HL-60 (cell line): ENCODE measurements at regions not wholly inside any gene's neighbourhood (a gene's known extent, or its start where the extent isn't known, plus 50 kb on each side); places are given as distances from the start of the nearest gene placed in this dataset.

Experiments
- DNase-seq, 2 experiments: peaks; one replicate each; pipeline ENCODE4 v3.0.0-alpha.2; 2010 to 2020; ENCODE audit warnings: low read depth in 1 of 2, low spot score in 1 of 2
- H3K27ac ChIP-seq: fragments of 250-450 bp; sonication (Bioruptor Pico); replicated peaks from 2 replicates; pipeline ENCODE4 v1.5.1; 2020; ENCODE audit warnings: mild to moderate bottlenecking, moderate library complexity
- H3K27me3 ChIP-seq: fragments of 250-450 bp; sonication (Bioruptor Pico); 2 replicates; pipeline ENCODE4 v1.5.1; 2021; ENCODE audit warnings: mild to moderate bottlenecking, moderate library complexity; ENCODE audit not compliant: insufficient read depth, poor library complexity, severe bottlenecking
- H3K4me3 ChIP-seq: replicated peaks from 2 replicates; pipeline ENCODE4 v1.5.1; 2011; ENCODE audit warnings: mild to moderate bottlenecking, control low read depth, low read length; ENCODE audit not compliant: insufficient read depth
- CTCF ChIP-seq: IDR thresholded peaks from one replicate; pipeline ENCODE4 v1.5.1; 2011; ENCODE audit warnings: low read length, control low read depth, inconsistent platforms; ENCODE audit not compliant: insufficient read depth
- GABPA ChIP-seq: IDR thresholded peaks from 2 replicates; pipeline ENCODE4 v1.6.1; 2012; ENCODE audit warnings: low read depth
- POLR2AphosphoS5 ChIP-seq: IDR thresholded peaks from 2 replicates; pipeline ENCODE4 v1.6.1; 2012; ENCODE audit warnings: low read depth
- SPI1 ChIP-seq: IDR thresholded peaks from 2 replicates; pipeline ENCODE4 v1.6.1; 2012; ENCODE audit warnings: low read depth, mild to moderate bottlenecking, borderline replicate concordance
- TF ChIP-seq, protein P1 (sequence below): IDR thresholded peaks from 2 replicates; pipeline ENCODE4 v1.6.1; 2012; ENCODE audit warnings: low read depth; ENCODE audit not compliant: insufficient replicate concordance

- no peak for DNase-seq
- H3K27ac ChIP-seq: no peak overlapping the region
Observed at GRCh38 chr13:31437975-31438374, 238.2 kb downstream of the B3GLCT start.

GRCh38 chr13:31440132-31440531, 240.4 kb downstream of the B3GLCT start:
- DNase-seq: no peak
- Histone ChIP-seq H3K27me3 (no peaks in the 10 kb centered on the region), H3K4me3 (no peak overlapping the region), H3K27ac (no peak overlapping the region)
- TF ChIP-seq SPI1 (no peak), POLR2AphosphoS5 (no peak)
- TF ChIP-seq, protein P1, sequence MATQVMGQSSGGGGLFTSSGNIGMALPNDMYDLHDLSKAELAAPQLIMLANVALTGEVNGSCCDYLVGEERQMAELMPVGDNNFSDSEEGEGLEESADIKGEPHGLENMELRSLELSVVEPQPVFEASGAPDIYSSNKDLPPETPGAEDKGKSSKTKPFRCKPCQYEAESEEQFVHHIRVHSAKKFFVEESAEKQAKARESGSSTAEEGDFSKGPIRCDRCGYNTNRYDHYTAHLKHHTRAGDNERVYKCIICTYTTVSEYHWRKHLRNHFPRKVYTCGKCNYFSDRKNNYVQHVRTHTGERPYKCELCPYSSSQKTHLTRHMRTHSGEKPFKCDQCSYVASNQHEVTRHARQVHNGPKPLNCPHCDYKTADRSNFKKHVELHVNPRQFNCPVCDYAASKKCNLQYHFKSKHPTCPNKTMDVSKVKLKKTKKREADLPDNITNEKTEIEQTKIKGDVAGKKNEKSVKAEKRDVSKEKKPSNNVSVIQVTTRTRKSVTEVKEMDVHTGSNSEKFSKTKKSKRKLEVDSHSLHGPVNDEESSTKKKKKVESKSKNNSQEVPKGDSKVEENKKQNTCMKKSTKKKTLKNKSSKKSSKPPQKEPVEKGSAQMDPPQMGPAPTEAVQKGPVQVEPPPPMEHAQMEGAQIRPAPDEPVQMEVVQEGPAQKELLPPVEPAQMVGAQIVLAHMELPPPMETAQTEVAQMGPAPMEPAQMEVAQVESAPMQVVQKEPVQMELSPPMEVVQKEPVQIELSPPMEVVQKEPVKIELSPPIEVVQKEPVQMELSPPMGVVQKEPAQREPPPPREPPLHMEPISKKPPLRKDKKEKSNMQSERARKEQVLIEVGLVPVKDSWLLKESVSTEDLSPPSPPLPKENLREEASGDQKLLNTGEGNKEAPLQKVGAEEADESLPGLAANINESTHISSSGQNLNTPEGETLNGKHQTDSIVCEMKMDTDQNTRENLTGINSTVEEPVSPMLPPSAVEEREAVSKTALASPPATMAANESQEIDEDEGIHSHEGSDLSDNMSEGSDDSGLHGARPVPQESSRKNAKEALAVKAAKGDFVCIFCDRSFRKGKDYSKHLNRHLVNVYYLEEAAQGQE: no peak

More at GRCh38 chr13:31437975-31438374, 238.2 kb downstream of the B3GLCT start:
- Histone ChIP-seq H3K4me3 (no peak overlapping the region), H3K27me3 (no peaks in the 10 kb centered on the region)
- no peak for TF ChIP-seq CTCF
- TF ChIP-seq POLR2AphosphoS5: no peak
- no peak for TF ChIP-seq SPI1
- TF ChIP-seq, protein P1: no peak
- no peak for TF ChIP-seq GABPA

GRCh38 chr13:31441800-31442510, 242.2 kb downstream of the B3GLCT start:
- no peak for DNase-seq
- Histone ChIP-seq H3K4me3 (no peak overlapping the region), H3K27ac (no peak overlapping the region), H3K27me3 (no peaks in the 10 kb centered on the region)
- TF ChIP-seq CTCF (no peak), POLR2AphosphoS5 (no peak), GABPA (no peak), SPI1 (no peak)
- TF ChIP-seq, protein P1: no peak
